ENCODE measurements at regions not wholly inside any gene's neighbourhood (a gene's known extent, or its start where the extent isn't known, plus 50 kb on each side); places are given as distances from the start of the nearest gene placed in this dataset.

GRCh38 chr4:128513664-128514484 is 226.3 kb upstream of the PGRMC2 start:
- no peak overlapping the region for H3K9ac ChIP-seq (ENCODE audit: insufficient read depth in 1 of 2, low read depth in 2 of 2, low read length in 2 of 2)
- DNase-seq (ENCODE audit: extremely low read depth in 1 of 4, low spot score in 3 of 4) = no peak
- in situ Hi-C loops (cut with MboI) (no loop called here), intact Hi-C loops (cut with micrococcal nuclease) (loop anchor here (10.0 kb wide), 1 partner anchor 229 kb away; the partner anchor contains the start of gene PGRMC2)
- H2AFZ ChIP-seq (ENCODE audit: low read depth, low read length) = peak overlapping the region; percentile 81
- H4K20me1 ChIP-seq (replicated peaks; ENCODE audit: control insufficient read depth, insufficient read depth, low read length) = no peaks in the 10 kb centered on the region
- peaks cover 7% of the 10 kb centered on the region; the same call in 1 of the 2 replicates for H3K9me3 ChIP-seq (replicated peaks; ENCODE audit: control insufficient read depth, insufficient read depth, low read depth, low read length)
- peaks cover 2 to 44% of the 10 kb centered on the region in 2 experiments; a peak in 4 of 5 replicates for H3K4me1 ChIP-seq (replicated peaks in 1 of 2; ENCODE audit: control insufficient read depth in 2 of 2, insufficient read depth in 2 of 2, low read length in 2 of 2)
- no peaks in the 10 kb centered on the region for H3K27me3 ChIP-seq (ENCODE audit: control insufficient read depth in 2 of 2, insufficient read depth in 2 of 2, low read length in 2 of 2)
- ChIA-PET POLR2A (interaction anchor here (1.0 kb wide), 3 partner anchors 10 to 52 kb away, joined by 3 read pairs; no protein-coding TSS in a partner anchor), CTCF (ENCODE audit: low intra/inter-chr PET ratio) (interaction anchor here (0.7 kb wide), 1 partner anchor 440 kb away, joined by 3 read pairs; no protein-coding TSS in a partner anchor)
- H3K36me3 ChIP-seq (ENCODE audit: control insufficient read depth, insufficient read depth, low read length) = no peaks in the 10 kb centered on the region
- WGBS (ENCODE audit: insufficient coverage, low coverage, missing lambda C conversion rate) = 52% methylated on average over 3 of the region's 3 CpGs
- no peaks in the 10 kb centered on the region for H3K79me2 ChIP-seq (ENCODE audit: control insufficient read depth, insufficient read depth, low read length)
- H3K4me3 ChIP-seq = no peak overlapping the region
- peak; percentile 21; the same call in 2 of the 3 replicates for ATAC-seq
- H3K4me2 ChIP-seq (ENCODE audit: insufficient read depth, low read length) = peak overlapping the region; percentile 35; the same call in 1 of the 2 replicates
- no TSS peak for BruUV-seq (replicated peaks)
- no peak for FAIRE-seq
- H3K27ac ChIP-seq (ENCODE audit: extremely low read depth, low read depth, low read length) = peak overlapping the region; percentile 53
- no peaks in the 10 kb centered on the region for H3K9me1 ChIP-seq (ENCODE audit: control insufficient read depth, insufficient read depth, low read length)
- TF ChIP-seq GTF2E2 (tag; IDR thresholded peaks at IDR 0.05) (peak; percentile 31; the same call in 1 of the 2 replicates), NR2C1 (IDR thresholded peaks at IDR 0.05) (peak; percentile 15; the same call in 1 of the 2 replicates), NR2C1 (tag; IDR thresholded peaks at IDR 0.05) (0 out of 2 replicates have a peak, but pooled peaks have one; percentile 60), JUND (IDR thresholded peaks at IDR 0.05; ENCODE audit: borderline replicate concordance, low read depth, low read length) (0 out of 2 replicates have a peak, but pooled peaks have one; percentile 11), JUND (tag; IDR thresholded peaks at IDR 0.05; ENCODE audit: borderline replicate concordance, low read depth, low read length) (no peak), CEBPB (tag; IDR thresholded peaks at IDR 0.05) (peak; percentile 49; the same call in 1 of the 2 replicates), MYNN (IDR thresholded peaks at IDR 0.05) (0 out of 2 replicates have a peak, but pooled peaks have one; percentile 23), MYNN (CRISPR knock-in tag; IDR thresholded peaks at IDR 0.05) (no peak), ZNF592 (IDR thresholded peaks at IDR 0.05) (peak; percentile 83; the same call in 1 of the 2 replicates), ATF4 (CRISPR knock-in tag; IDR thresholded peaks at IDR 0.05) (peak; percentile 92), NFRKB (IDR thresholded peaks at IDR 0.05; ENCODE audit: low read depth) (peak; percentile 68; the same call in 1 of the 2 replicates), BACH1 (tag; IDR thresholded peaks at IDR 0.05) (peak; percentile 67), CXXC5 (CRISPR knock-in tag; IDR thresholded peaks at IDR 0.05) (peak; percentile 23; the same call in 1 of the 2 replicates), ILF3 (IDR thresholded peaks at IDR 0.05; ENCODE audit: borderline replicate concordance) (no peak), ZNF668 (CRISPR knock-in tag; IDR thresholded peaks at IDR 0.05) (0 out of 2 replicates have a peak, but pooled peaks have one; percentile 8), SMAD1 (IDR thresholded peaks at IDR 0.05; ENCODE audit: low read depth, low read length, partially characterized antibody) (no peak)
